GM12872 (cell line): ENCODE measurements at regions not wholly inside any gene's neighbourhood (a gene's known extent, or its start where the extent isn't known, plus 50 kb on each side); places are given as distances from the start of the nearest gene placed in this dataset.

Experiments
- CTCF ChIP-seq: IDR thresholded peaks from 3 replicates; pipeline ENCODE4 v1.5.1; 2011; ENCODE audit warnings: low read depth, mild to moderate bottlenecking, low read length, moderate library complexity; ENCODE audit not compliant: insufficient read depth

- no peak for TF ChIP-seq CTCF
Observed at GRCh38 chr7:19209166-19209696, 64.0 kb upstream of the FERD3L start.

- no peak for TF ChIP-seq CTCF
Observed at GRCh38 chr7:19206721-19207120, 61.5 kb upstream of the FERD3L start.

GRCh38 chr7:19203686-19204085, 58.5 kb upstream of the FERD3L start:
- no peak for TF ChIP-seq CTCF

GRCh38 chr7:19202599-19202998, 57.4 kb upstream of the FERD3L start:
- TF ChIP-seq CTCF, result no peak
